HepG2 (cell line): ENCODE measurements at regions not wholly inside any gene's neighbourhood (a gene's known extent, or its start where the extent isn't known, plus 50 kb on each side); places are given as distances from the start of the nearest gene placed in this dataset.

Source experiments
- ATAD3A ChIP-seq: sonication (generic); formaldehyde crosslinking; IDR thresholded peaks from 2 replicates; pipeline ENCODE4 v1.4.0; 2020; ENCODE audit warnings: missing genetic modification reagents
- CTCF ChIP-seq: sonication (generic); formaldehyde crosslinking; IDR thresholded peaks from 2 replicates; pipeline ENCODE4 v1.5.0; 2020; ENCODE audit warnings: mild to moderate bottlenecking, missing genetic modification reagents, moderate library complexity
- HCFC1 ChIP-seq: fragments of 150-350 bp; IDR thresholded peaks from 2 replicates; pipeline ENCODE4 v1.6.1; 2014; ENCODE audit warnings: low read depth, low read length
- HMGA1 ChIP-seq: sonication (generic); formaldehyde crosslinking; conservative IDR thresholded peaks from 2 replicates; pipeline ENCODE4 v1.4.0; 2020; ENCODE audit warnings: missing genetic modification reagents
- TF ChIP-seq, protein P1 (sequence below): sonication (generic); formaldehyde crosslinking; IDR thresholded peaks from 2 replicates; pipeline ENCODE4 v1.4.0; 2020; ENCODE audit warnings: missing genetic modification reagents

- no peak for TF ChIP-seq HMGA1 (CRISPR knock-in tag)
- no peak for TF ChIP-seq ATAD3A
- TF ChIP-seq, protein P1, sequence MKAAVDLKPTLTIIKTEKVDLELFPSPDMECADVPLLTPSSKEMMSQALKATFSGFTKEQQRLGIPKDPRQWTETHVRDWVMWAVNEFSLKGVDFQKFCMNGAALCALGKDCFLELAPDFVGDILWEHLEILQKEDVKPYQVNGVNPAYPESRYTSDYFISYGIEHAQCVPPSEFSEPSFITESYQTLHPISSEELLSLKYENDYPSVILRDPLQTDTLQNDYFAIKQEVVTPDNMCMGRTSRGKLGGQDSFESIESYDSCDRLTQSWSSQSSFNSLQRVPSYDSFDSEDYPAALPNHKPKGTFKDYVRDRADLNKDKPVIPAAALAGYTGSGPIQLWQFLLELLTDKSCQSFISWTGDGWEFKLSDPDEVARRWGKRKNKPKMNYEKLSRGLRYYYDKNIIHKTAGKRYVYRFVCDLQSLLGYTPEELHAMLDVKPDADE (CRISPR knock-in tag): no peak
- no peak for TF ChIP-seq HCFC1
- TF ChIP-seq CTCF (CRISPR knock-in tag): no peak
These were observed 327.5 kb upstream of the MEOX2 start for GRCh38 chr7:16014031-16014430.
